HCEC 1CT (cell line): ENCODE measurements at regions not wholly inside any gene's neighbourhood (a gene's known extent, or its start where the extent isn't known, plus 50 kb on each side); places are given as distances from the start of the nearest gene placed in this dataset.
A peak's percentile ranks its signal among the peaks of the same experiment; 100 is the strongest.

ENCODE experiments used
- DNase-seq: peaks from one replicate; pipeline ENCODE4 v3.0.0-alpha.2; 2017

GRCh38 chr1:221072214-221072613 is 193.0 kb downstream of the HLX start:
- DNase-seq, result no peak

GRCh38 chr1:221074332-221074731 is 195.1 kb downstream of the HLX start:
- peak; percentile 38 for DNase-seq

- DNase-seq, result no peak
Measured at GRCh38 chr1:221075911-221076310, 196.7 kb downstream of the HLX start.

- DNase-seq, result no peak
Measured at GRCh38 chr1:221076391-221076811, 197.2 kb downstream of the HLX start.

- peak; percentile 44 for DNase-seq
Measured at GRCh38 chr1:221078260-221078965, 199.2 kb downstream of the HLX start.

- no peak for DNase-seq
Measured at GRCh38 chr1:221083902-221084301, 204.7 kb downstream of the HLX start.

GRCh38 chr1:221084681-221085080 is 205.4 kb downstream of the HLX start:
- DNase-seq, result no peak

GRCh38 chr1:221085701-221086375 is 206.6 kb downstream of the HLX start:
- DNase-seq, result no peak

- peak; percentile 73 for DNase-seq
Measured at GRCh38 chr1:221087919-221088318, 208.7 kb downstream of the HLX start.

- peak; percentile 69 for DNase-seq
Measured at GRCh38 chr1:221089273-221089672, 210.0 kb downstream of the HLX start.

GRCh38 chr1:221089803-221090202 is 210.6 kb downstream of the HLX start:
- no peak for DNase-seq

- no peak for DNase-seq
Measured at GRCh38 chr1:221093903-221094791, 214.9 kb downstream of the HLX start.

GRCh38 chr1:221097479-221098281 is 218.4 kb downstream of the HLX start:
- DNase-seq, result peak; percentile 98

GRCh38 chr1:221098471-221099405 is 219.5 kb downstream of the HLX start:
- no peak for DNase-seq

GRCh38 chr1:221099747-221100595 is 220.7 kb downstream of the HLX start:
- DNase-seq, result no peak

GRCh38 chr1:221100611-221101010 is 221.4 kb downstream of the HLX start:
- DNase-seq, result peak; percentile 93

GRCh38 chr1:221101807-221102605 is 222.8 kb downstream of the HLX start:
- DNase-seq, result peak; percentile 84

GRCh38 chr1:221104596-221104995 is 225.4 kb downstream of the HLX start:
- no peak for DNase-seq

GRCh38 chr1:221105578-221105977 is 226.3 kb downstream of the HLX start:
- DNase-seq, result no peak

- DNase-seq, result no peak
Measured at GRCh38 chr1:221106616-221107015, 227.4 kb downstream of the HLX start.
